GM18861 (cell line): ENCODE measurements at regions not wholly inside any gene's neighbourhood (a gene's known extent, or its start where the extent isn't known, plus 50 kb on each side); places are given as distances from the start of the nearest gene placed in this dataset.

ENCODE experiments used
- ATAC-seq: cut with Tn5 transposase; IDR thresholded peaks from one replicate; pipeline ENCODE4 v1.9.1; 2021; ENCODE audit not compliant: unreplicated experiment

GRCh38 chr7:109121599-109122300 lies 552.1 kb downstream of the DNAJB9 start:
- ATAC-seq, result no peak

- no peak for ATAC-seq
These were observed 555.3 kb downstream of the DNAJB9 start for GRCh38 chr7:109125001-109125400.

- ATAC-seq, result no peak
These were observed 556.9 kb downstream of the DNAJB9 start for GRCh38 chr7:109126404-109127050.

- no peak for ATAC-seq
These were observed 557.5 kb downstream of the DNAJB9 start for GRCh38 chr7:109127145-109127544.

GRCh38 chr7:109131141-109131540 lies 561.5 kb downstream of the DNAJB9 start:
- ATAC-seq, result no peak

- no peak for ATAC-seq
These were observed 567.2 kb downstream of the DNAJB9 start for GRCh38 chr7:109136893-109137292.

GRCh38 chr7:109154748-109155147 lies 585.1 kb downstream of the DNAJB9 start:
- ATAC-seq, result no peak

GRCh38 chr7:109158246-109158645 lies 588.6 kb downstream of the DNAJB9 start:
- ATAC-seq, result no peak

GRCh38 chr7:109176661-109177060 lies 607.0 kb downstream of the DNAJB9 start:
- ATAC-seq, result no peak

GRCh38 chr7:109178342-109178741 lies 608.7 kb downstream of the DNAJB9 start:
- no peak for ATAC-seq

- ATAC-seq, result no peak
These were observed 609.9 kb downstream of the DNAJB9 start for GRCh38 chr7:109179601-109180000.

GRCh38 chr7:109190766-109191398 lies 621.2 kb downstream of the DNAJB9 start:
- no peak for ATAC-seq

GRCh38 chr7:109206196-109206595 lies 636.5 kb downstream of the DNAJB9 start:
- no peak for ATAC-seq

GRCh38 chr7:109213081-109213480 lies 643.4 kb downstream of the DNAJB9 start:
- ATAC-seq, result no peak

GRCh38 chr7:109215341-109215740 lies 645.7 kb downstream of the DNAJB9 start:
- ATAC-seq, result no peak

- no peak for ATAC-seq
These were observed 654.4 kb downstream of the DNAJB9 start for GRCh38 chr7:109224100-109224499.

- no peak for ATAC-seq
These were observed 657.0 kb downstream of the DNAJB9 start for GRCh38 chr7:109226699-109227098.

- ATAC-seq, result peak; percentile 49
These were observed 665.6 kb downstream of the DNAJB9 start for GRCh38 chr7:109235316-109235715.

GRCh38 chr7:109246330-109247077 lies 676.8 kb downstream of the DNAJB9 start:
- no peak for ATAC-seq

- peak; percentile 37 for ATAC-seq
These were observed 687.3 kb downstream of the DNAJB9 start for GRCh38 chr7:109256762-109257560.

- peak; percentile 90 for ATAC-seq
These were observed 689.5 kb downstream of the DNAJB9 start for GRCh38 chr7:109259151-109259550.
